Colonic mucosa (tissue), 4 donors: ENCODE measurements at regions not wholly inside any gene's neighbourhood (a gene's known extent, or its start where the extent isn't known, plus 50 kb on each side); places are given as distances from the start of the nearest gene placed in this dataset.

ENCODE experiments used
- DNase-seq: peaks from one replicate; pipeline ENCODE4 v3.0.0-alpha.2; 2020
- H3K27ac ChIP-seq: fragments of 200-600 bp; one replicate; pipeline ENCODE4 v1.8.0; 2021
- H3K27me3 ChIP-seq: fragments of 200-600 bp; one replicate; pipeline ENCODE4 v1.8.0; 2021
- H3K36me3 ChIP-seq: fragments of 200-600 bp; one replicate; pipeline ENCODE4 v1.8.0; 2021
- H3K4me1 ChIP-seq: fragments of 200-600 bp; one replicate; pipeline ENCODE4 v1.8.0; 2021; ENCODE audit warnings: mild to moderate bottlenecking
- H3K4me3 ChIP-seq: fragments of 200-600 bp; one replicate; pipeline ENCODE4 v1.8.0; 2021
- H3K9ac ChIP-seq, 2 donors: one replicate each; pipeline ENCODE4 v1.7.0; 2013; ENCODE audit warnings: control low read depth in 2 of 2, low read depth in 2 of 2, low read length in 2 of 2
- H3K9me3 ChIP-seq: fragments of 200-600 bp; one replicate; pipeline ENCODE4 v1.8.0; 2021
- intact Hi-C: fragments of 100-400 bp; cut with DNase I; formaldehyde crosslinking; loops from one replicate; pipeline ENCODE4 v1.14.1; 2022
- TF ChIP-seq, protein P1 (sequence below): fragments of 200-600 bp; IDR thresholded peaks from one replicate; pipeline ENCODE4 v1.8.0; 2022; ENCODE audit warnings: antibody characterized with exemption, mild to moderate bottlenecking
- donor health status: healthy.
- donor health status: DM: no; HTN: no; CAD: no.
- donor health status: DM: no; HTN: no; CAD: no.

DNA sequence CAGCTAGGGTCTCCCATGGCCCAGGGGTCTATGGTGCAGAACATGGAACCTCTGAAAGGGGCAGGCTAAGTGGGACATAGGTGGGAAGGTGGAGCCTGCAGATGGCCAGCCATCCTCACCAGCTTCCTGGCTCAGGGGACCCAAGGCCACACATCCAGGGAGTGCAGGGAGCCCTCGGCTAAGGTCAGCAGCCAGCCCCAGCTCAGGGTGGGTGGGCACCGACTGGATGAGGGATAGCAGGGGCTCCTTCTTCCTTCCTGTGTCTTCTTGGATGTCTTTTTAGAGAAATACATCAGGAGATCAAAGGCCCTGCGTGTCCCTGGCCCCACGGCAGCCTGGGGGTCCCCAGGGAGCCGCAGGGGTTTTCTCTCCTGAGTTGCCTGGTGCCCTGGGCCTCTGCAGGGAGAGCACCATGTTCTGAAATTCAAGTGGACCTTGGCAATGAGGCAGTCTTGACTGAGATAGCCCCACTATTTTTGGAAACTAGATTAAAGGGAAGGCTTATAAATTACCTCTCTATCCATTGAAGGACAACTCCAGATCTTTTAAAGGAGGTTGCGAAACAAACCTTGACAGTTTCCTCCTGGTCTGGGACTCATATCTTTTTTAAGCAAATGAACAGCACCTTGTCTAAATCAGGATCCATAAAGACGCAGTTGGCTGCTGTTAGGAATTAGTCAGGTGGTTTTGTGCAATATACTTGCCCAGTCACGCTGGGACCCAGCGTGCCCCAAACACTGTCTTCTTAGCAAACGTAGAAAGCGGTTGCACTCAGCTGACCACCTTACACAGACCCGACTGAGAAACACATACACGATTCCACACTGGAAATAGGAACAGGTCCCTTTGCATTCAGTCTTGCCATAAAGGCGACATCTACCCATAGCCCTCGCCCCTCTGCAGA is 242.3 kb downstream of the TOMM20 start:
- no peaks in the 10 kb centered on the region for H3K9me3 ChIP-seq
- DNase-seq = no peak
- H3K9ac ChIP-seq = no peak overlapping the region
- no peaks in the 10 kb centered on the region for H3K27me3 ChIP-seq
- no peaks in the 10 kb centered on the region for H3K4me1 ChIP-seq
- no peaks in the 10 kb centered on the region for H3K36me3 ChIP-seq
- no peak overlapping the region for H3K4me3 ChIP-seq
- intact Hi-C loops = no loop called here
- TF ChIP-seq, protein P1, sequence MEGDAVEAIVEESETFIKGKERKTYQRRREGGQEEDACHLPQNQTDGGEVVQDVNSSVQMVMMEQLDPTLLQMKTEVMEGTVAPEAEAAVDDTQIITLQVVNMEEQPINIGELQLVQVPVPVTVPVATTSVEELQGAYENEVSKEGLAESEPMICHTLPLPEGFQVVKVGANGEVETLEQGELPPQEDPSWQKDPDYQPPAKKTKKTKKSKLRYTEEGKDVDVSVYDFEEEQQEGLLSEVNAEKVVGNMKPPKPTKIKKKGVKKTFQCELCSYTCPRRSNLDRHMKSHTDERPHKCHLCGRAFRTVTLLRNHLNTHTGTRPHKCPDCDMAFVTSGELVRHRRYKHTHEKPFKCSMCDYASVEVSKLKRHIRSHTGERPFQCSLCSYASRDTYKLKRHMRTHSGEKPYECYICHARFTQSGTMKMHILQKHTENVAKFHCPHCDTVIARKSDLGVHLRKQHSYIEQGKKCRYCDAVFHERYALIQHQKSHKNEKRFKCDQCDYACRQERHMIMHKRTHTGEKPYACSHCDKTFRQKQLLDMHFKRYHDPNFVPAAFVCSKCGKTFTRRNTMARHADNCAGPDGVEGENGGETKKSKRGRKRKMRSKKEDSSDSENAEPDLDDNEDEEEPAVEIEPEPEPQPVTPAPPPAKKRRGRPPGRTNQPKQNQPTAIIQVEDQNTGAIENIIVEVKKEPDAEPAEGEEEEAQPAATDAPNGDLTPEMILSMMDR = no peak
- H3K27ac ChIP-seq = no peak overlapping the region

DNA sequence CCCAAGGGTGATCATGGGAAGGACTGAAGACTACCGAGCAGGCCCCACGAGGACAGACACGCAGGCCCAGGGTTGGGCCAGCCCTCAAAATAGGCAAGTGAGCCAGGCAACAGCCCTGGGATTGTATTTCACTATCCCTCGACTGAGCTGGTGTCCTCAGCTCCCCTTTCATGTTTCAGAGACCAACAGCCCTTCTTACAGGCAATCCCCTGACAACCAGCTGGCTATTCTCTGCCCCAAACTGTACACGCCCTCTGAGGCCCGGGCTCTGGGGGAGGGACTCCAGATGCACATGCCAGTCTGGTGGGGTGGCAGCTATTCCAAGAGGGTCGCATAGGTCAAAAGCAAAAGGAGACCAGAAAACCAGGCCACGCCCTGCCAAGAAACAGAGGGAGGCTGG is 243.0 kb downstream of the TOMM20 start:
- Histone ChIP-seq H3K27ac (no peak overlapping the region), H3K9ac (no peak overlapping the region), H3K27me3 (no peaks in the 10 kb centered on the region), H3K9me3 (no peaks in the 10 kb centered on the region), H3K36me3 (no peaks in the 10 kb centered on the region), H3K4me3 (no peak overlapping the region), H3K4me1 (no peaks in the 10 kb centered on the region)
- no peak for DNase-seq
- intact Hi-C loops = no loop called here
- TF ChIP-seq, protein P1 = no peak

DNA sequence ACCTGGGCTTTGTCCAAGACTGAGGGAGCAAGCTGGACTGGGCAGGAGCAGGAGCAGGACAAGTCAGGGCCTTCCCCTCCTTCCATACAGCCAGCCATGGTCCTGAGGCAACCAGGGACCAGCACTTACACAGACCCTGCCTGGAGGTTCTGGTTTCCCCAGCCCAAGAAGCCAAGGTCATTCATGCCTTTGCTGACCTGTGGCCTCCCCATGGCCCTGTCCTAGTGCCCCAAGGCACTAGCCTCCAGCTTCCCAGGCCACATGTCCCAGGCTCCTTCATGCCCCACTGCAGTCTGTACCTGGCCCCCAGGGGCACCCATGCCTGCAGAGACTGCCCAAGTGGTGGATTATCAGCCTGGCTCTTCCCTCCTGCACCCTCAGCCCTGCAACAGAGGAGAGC is 243.9 kb downstream of the TOMM20 start:
- H3K9ac ChIP-seq = no peak overlapping the region
- H3K27ac ChIP-seq = no peak overlapping the region
- H3K27me3 ChIP-seq = no peaks in the 10 kb centered on the region
- TF ChIP-seq, protein P1 = no peak
- no peak for DNase-seq
- intact Hi-C loops = no loop called here
- H3K4me3 ChIP-seq = no peak overlapping the region
- H3K4me1 ChIP-seq = no peaks in the 10 kb centered on the region
- no peaks in the 10 kb centered on the region for H3K36me3 ChIP-seq
- no peaks in the 10 kb centered on the region for H3K9me3 ChIP-seq

DNA sequence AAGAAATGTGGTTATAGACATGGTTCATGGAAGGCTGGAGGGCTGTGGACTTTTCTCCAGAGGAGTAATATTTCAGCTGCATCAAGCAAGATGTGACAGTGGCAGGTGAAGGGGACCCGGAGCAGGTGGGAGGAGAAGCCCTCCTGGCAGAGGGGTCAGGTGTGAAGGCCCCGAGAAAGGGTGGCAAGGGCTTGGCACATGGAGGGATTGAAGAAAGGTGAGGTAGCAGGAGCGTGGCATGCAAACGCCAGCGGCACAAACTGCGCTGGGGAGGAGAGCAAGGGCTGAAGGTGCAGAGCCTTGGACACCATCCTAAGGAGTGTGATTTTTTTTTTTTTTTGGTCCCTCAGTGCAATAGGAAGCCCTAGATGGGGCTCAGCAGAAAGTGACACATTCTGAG is 244.6 kb downstream of the TOMM20 start:
- TF ChIP-seq, protein P1 = no peak
- no peak for DNase-seq
- no peak overlapping the region for H3K4me3 ChIP-seq
- no peaks in the 10 kb centered on the region for H3K9me3 ChIP-seq
- H3K36me3 ChIP-seq = no peaks in the 10 kb centered on the region
- no peaks in the 10 kb centered on the region for H3K27me3 ChIP-seq
- no peak overlapping the region for H3K9ac ChIP-seq
- H3K27ac ChIP-seq = no peak overlapping the region
- no peaks in the 10 kb centered on the region for H3K4me1 ChIP-seq
- intact Hi-C loops = no loop called here

DNA sequence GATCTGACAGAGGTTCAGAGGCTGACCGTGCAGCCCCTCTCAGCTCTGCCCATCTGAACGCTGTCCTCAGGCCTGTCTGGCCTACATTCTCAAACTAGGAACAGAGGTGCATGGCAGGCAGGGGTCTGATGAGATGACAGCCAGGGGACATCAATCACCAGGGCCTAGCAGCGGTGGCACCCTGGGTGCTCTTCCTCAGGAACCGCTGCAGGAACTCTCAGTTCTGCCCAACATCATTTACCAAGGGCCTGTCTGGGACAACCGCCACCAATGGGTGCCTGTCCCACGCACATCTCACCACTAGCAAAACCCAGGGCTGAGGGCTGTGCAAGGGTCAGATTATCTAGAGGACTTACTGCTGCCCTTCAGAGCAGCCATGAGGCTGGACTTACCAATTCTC is 245.7 kb downstream of the TOMM20 start:
- intact Hi-C loops = no loop called here

More for the DNA sequence above, 245.7 kb downstream of the TOMM20 start:
- no peaks in the 10 kb centered on the region for H3K27me3 ChIP-seq
- H3K9ac ChIP-seq = no peak overlapping the region
- H3K9me3 ChIP-seq = no peaks in the 10 kb centered on the region
- H3K4me3 ChIP-seq = no peak overlapping the region
- no peak overlapping the region for H3K27ac ChIP-seq
- H3K36me3 ChIP-seq = no peaks in the 10 kb centered on the region
- TF ChIP-seq, protein P1 = no peak
- DNase-seq = no peak
- no peaks in the 10 kb centered on the region for H3K4me1 ChIP-seq
